Stimulated activated CD8-positive, alpha-beta memory T cell treated with anti-CD3 and anti-CD28 coated beads, Interleukin-4, amount 100 ng/mL, for 24 hours (primary cell): ENCODE measurements at regions not wholly inside any gene's neighbourhood (a gene's known extent, or its start where the extent isn't known, plus 50 kb on each side); places are given as distances from the start of the nearest gene placed in this dataset.

ENCODE experiments used
- DNase-seq: peaks from one replicate; pipeline ENCODE4 v3.0.0-alpha.2; 2020; ENCODE audit warnings: low read depth

DNA sequence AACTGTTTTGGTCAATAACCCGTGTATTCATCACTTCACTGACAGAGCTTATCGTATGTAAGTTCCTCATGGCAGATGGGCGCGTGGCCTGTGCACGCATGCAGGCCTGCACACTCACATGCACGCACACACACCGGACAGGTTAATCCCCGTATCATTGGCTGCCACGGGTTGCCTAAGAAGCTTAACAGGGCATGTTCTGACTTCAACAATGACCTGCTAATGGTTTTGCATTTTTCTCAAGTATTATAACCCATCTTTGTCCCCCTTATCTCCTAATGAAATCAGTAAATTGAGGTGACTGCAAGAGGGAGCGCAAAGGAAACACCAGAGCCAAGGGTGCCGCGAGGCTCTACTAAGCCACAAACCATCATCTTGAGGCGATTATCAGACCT is 399.0 kb upstream of the ID2 start:
- no peak for DNase-seq

DNA sequence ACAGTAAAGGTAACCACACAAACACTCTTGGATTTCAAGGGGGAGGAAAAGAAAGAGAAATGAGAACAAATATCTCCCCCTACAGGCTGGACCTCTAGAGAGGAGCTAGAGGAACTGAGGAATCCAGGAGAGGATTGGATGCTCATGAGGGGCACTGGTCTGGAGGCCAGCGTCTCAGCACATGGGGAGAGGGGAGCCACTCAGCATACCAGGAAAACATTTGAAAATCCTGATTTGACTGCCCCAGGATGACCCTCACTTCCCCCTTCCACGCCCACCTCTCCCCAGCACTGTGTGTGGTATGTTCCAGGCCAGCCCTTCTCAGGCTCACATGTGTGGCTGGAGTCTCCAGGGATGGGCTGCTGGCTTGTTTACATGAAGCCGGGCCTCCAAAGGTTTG is 396.8 kb upstream of the ID2 start:
- no peak for DNase-seq

DNA sequence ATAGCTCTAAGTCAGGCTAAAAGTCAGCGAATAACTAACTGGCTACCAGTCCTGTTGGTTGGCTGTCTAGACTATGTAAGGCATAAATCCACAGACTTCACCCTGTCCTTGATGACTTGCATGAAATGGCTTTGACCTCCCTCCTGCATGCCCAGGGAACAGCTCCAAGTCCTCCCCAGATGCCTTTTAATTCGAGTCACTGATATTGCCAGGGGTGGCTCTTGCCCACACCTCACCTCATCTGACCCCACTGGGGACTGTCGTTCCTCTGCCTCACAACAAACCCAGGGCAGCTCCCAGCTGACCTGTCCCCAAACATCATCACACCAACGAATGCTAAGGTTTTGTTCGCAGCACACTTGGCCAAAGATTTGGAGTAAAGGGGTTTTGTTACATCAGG is 396.0 kb upstream of the ID2 start:
- DNase-seq = no peak

DNA sequence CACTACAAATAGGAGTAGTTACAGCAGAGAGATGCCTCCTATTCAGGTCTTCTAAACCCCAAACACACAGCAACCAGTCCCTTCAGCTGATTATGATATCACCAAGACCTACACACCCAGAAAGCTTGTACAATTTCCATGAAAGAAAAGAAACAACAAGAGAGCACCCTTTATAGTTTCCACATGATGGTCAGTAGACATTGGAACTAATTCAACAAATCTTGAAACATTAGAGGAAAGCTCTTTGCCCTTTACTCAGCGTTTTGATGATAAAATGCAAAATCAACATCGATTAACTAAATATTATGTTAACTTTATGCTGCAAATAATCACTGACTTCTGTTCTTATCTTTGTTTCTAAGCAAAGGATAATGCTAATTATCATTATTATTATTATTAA is 393.6 kb upstream of the ID2 start:
- DNase-seq = no peak

DNA sequence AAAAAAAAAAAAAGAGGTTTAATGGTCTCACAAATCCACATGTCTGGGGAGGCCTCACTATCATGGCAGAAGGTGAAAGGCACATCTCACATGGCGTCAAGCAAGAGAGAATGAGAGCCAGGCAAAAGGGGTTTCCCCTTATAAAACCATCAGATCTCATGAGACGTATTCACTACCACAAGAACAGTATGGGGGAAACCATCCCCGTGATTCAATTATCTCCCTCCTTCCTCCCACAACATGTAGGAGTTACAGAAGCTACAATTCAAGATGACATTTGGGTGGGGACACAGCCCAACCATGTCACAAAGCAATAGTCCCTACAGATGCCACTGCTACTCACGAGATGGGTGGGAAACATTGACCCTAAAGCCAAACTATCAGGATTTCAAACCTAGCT is 392.7 kb upstream of the ID2 start:
- no peak for DNase-seq

DNA sequence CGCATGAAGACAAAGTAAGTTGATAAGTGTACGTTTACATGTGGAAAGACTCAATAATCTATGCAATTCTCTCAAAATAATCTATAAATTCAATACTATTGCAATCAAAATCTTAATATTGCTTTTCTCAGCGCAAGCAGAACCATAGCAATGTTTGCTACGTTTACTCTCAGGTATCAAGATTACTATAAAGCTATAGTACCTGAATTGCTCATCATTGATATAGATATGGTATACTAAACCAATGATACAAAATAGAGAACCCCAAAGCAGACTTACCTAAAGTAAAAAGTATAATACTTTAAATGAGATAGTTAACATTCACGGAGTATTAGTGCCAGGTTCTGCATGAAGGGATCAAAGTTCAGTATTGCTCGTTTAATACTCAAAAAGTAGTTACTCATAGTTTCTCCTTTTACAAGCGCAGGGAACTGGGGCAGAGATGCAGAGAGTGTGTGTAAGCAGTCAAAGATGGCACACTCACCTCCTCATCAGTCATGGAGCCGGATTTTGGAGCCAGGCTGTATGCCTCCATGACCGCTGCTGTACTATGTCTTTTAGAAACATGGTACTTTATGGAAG is 391.0 kb upstream of the ID2 start:
- no peak for DNase-seq

DNA sequence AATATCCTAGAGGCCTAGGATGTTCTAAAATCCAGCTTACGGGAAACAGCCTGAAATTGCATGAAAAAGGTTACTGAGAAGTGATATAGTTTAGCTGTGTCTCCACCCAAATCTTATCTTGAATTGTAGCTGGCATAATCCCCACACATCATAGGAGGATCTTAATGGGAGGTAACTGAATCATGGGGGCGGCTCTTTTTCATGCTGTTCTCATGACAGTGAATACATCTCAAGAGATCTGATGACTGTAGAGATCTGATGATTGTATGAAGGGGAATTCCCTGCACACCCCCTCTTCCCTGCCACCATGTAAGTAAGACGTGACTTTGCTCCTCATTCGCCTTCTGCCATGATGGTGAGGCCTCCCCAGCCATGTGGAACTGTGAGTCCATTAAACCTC is 385.6 kb upstream of the ID2 start:
- no peak for DNase-seq

DNA sequence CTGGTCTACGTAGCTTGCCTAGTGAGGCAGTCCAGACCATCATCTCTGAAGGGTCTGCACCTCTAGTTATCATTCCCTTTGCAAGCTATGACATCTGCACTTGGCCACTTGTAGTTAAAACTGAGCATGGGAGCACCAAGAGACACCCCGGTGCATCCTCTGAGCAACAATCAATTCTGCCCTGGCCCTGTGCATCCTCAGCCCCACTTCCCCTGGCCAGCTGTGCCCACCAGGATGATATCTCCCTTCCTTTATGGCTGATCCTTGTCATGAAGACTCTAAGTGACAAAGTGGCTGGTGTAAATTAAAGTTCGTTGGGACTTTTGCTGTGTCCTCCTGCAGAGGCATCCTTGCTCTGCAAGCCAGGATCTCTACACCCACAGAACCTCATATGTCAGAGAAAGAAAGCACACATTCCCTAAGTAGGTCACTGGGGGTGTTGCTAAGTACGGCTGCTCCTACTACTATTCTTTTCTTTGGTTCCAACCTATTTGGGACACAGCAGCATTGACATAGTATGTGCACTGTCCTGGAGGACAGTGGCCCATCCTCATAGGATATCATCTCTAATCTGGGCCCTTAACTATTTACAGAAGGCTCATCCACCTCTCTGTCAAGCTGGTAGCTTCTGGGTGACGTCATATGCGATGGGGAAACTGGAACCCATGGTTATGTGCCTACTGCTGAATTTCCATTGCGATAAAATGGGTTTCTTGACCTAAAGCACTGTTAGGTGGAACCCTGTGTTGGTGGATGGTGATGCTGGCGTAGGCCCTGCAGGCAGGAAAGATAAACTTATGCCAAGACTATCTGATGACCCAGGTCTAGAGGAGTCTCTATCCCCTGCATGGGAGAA is 384.3 kb upstream of the ID2 start:
- no peak for DNase-seq

DNA sequence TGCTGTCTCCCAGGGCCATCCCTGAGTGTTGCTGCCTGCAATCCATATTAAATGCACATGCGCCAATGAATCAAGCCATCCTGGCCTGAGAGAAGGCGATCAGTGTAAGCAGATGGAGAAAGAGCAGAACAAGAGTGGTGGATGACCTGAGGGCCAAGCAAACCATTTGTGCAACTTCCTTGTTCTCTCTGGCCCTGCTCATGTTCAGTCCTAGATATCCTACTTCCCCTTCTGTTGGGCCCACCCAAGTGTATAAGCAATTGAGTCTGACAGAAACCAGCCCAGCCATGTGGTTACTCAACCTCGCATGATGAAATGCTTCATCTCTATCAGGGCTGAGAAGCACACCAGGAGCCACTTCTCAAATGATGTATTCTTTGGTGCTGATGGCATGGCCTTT is 383.1 kb upstream of the ID2 start:
- no peak for DNase-seq

DNA sequence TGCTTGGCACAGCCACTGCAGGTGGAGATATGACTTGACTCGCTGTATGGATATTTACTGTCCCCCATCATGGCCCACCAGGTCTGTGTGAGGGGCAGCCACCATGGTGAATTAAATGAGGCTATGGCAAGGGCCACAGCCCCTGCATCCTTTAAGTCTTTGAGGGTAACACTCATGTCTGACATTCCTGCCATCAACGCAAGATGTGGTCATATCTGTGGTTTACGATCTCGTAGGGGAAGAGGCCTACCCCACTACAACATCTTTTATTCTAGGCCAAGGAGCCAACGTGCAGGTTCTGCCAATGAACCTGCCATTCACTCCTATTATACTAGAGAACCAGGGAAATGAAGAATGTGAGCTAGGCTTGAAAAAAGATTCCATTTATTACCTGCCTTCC is 381.6 kb upstream of the ID2 start:
- no peak for DNase-seq

DNA sequence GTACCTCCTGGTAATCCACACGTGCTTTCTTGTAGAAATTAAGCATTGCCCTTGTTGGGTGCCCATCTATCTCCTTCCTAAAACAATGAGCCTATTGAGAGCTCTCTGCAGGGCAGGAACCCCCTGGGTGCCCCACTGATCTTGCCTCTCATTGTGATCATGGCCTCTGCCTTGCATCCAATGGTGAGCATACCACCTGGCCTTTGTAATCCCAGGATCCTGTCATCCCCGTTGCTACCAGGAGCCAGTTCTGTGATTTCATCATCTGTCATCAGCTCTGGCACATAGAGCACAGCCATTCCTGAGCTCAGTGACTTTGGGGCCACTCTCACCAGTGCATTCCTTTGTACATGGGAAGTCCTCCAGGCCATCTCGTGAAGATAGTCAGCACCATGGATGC is 381.0 kb upstream of the ID2 start:
- no peak for DNase-seq

DNA sequence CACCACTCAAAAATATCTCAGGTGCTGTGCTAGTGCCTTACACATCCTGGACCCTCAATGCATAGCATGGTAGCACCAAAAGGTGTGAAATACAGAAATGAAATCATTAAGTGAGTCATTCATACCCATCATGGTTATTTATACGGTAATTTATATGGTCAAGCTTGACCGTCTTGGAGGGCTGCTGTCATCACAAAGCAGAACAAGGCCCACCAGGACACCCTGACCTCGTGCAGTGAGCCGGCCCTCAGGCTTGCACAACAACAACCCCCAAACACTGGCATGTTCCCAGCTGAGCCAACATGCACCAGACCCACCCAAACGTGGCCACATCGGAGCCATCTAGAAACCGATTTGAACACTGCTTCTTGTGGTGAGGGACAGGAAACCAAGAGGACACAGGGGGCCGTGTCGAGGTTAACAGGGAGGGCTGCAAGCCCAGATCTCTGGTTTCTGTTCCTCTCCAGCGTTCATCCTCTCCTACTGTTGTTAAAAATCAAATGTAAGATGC is 378.5 kb upstream of the ID2 start:
- DNase-seq = peak; percentile 60

DNA sequence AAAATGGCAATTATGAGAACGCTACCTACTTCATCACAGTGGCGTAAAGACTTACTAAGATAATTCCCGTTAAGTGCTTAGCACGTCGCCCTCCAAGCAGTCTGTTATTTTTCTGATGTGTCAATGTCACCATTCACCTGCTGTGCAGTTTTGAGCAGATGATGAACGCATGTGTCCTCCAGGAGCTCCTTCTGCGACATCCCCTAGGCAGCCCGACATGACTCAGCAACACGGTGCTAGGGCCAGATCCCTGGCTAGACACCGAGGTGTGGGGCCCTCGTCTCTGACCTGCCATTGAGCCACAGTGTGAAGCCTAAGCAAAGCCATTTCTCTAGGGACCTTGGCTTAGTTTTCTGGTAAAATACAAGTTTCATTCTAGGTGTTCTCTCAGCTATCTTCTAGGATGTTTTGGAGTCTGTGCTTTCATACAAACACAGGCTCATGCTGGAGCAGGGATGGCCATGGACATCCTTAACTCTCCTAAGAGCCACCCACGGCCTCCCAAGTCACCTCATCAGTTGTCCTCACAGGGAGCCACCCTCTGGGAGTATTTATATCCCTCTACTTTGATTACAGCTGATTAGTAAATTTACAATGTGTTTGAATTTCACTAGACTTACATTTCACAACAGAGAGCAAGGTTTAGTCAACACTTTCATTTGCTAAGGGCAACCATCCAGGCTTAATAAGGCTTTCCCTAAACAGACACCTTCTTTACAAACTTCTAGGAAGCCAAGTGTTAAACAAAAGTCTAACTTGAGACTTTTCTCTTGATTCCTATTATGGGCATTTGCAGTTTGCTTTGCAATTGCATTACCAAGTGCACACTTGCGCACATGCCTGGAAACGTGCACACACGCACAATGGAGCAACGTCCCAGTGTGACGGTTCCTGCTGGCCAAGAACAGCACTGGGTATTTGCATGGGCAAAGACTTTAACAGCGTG is 376.8 kb upstream of the ID2 start:
- DNase-seq = no peak

DNA sequence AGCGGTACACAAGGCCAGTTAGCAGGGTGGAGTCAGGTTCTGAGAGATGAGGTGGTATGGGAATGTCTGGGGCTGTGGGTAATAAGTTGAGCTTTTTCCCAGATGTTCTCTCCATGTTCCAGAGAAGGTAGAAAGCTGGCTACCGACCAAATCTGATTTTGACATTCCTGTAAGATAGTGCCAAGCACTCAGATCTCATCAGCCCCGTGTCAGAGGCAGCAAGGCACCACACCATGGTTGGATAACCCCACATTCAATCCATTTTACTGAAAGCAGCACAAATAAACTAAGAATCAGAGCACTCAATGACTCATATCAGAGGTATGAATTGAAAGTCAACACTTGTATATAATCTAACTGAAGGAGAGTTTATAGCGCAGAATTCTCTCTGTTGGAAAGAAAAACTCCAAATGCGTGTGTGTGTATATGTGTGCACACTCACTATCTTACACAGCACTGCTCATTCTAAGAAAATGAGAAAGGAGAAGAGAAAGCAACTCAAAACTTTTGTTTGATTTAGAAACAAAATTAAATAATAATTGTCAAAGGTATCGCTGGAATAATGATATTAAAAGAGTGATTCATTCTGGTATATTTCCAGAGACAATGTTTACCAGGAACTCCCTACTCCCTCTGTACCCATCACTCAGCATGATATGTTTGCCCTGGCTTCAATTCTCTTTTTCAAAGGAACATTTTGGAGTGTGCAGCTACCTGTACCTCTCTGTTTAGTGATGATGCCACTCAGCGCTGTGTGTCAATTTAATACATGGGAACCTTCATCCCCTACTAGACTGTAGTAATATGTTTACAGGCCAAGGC is 375.1 kb upstream of the ID2 start:
- no peak for DNase-seq

DNA sequence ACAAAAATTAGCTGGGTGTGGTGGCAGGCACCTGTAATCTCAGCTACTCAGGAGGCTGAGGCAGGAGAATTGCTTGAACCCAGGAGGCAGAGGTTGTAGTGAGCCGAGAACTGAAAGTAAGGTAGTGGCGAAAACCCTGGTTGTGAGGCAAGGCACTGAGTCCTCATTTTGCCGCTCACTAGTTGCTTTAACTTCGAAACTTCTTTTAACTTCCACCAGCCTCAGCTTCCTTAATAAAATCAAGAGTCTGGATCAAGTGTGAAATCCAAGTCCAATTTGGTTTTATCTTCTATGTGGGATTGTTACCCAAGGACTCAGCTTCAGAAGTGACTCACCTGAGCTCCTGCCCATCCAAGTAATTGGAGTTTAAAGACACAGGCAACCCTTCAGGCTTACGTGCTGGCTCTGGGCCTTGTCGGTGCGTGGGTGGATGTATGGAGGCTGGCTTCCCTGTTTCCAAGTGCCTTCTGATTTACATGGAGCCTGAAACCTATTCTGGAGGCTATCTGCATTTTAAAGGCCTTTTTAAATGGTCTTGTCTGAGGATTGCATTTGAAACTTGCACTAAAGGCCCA is 374.2 kb upstream of the ID2 start:
- DNase-seq = no peak

DNA sequence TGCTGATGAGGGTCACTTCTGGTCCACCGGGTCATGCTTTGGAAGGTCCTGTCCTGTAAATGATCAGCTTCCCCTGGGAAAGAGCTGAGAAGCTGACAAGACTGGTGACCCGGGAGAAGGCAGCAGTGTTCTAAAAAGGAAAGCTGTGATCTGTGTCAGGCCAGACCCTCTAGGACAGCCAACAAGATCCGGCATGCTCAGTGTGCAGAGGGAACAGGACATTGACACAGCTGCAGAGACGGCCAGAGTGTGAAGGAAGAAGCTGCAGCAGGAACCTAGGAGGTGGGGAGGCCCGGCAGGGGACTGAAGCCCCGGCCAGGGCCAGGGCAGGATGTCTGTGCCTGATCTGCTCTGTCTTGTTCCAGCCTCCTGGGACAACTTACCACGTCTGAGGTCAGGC is 372.7 kb upstream of the ID2 start:
- no peak for DNase-seq

DNA sequence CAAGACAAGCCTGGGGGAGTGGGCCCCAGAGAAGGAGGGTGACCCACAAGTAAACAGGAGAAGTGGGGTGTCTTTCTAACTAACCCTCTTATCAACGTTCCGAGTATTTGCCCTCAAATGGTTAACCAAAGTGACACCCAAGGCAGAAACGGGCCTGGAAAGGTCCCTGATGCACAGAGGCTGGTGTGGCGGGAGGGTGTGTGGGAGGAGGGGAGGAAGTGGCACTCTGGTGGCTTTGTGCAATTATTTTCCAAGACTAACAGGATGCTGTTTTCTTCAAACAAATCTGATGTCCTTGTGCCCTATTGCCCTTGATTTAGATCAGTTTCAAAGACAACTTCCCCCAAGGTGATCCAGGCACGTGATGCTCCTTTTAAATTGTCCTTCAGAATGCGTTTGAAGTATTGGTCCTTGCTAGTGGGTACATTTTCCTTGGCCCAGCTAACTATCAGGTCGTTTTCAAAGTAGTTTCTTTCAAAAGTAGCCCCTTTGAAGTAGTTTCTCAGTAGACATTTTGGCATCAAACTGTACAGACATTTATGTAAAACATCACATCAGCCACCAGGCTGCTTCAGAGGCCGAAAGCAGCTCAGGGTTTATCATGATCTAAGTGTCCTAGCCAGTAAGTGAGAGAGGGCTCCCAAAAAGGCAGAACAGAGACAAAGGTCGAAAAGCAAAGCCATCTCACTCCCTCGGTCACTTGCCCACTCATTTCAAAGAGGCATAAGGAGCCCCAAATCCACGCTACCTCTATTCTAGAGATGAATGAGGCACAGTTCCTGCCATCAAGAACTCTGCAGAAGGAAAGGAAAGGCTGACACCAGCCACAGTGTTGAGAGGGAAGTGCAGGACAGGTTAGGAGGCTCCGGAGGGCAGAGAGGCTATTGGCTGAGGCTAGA is 371.1 kb upstream of the ID2 start:
- peak; percentile 40 for DNase-seq

DNA sequence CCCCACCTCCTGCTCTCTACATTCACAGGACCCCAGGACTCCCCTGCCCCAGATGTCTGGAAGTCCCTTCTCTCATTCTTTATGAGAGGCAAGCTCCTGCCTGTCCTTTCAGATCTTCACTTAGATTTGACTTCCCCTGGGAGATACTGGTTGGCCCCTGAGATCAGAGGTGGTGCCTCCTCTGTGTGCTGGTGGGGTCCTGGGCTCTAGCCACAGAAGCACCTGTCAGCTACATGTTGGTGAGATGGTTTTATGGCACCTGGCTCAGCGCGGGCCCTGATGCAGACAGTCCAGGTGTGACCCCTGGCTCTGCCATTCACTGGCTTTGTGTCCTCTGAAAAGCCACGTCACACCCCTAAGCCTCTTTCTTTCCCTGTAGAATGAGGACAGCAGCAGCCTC is 369.6 kb upstream of the ID2 start:
- no peak for DNase-seq

DNA sequence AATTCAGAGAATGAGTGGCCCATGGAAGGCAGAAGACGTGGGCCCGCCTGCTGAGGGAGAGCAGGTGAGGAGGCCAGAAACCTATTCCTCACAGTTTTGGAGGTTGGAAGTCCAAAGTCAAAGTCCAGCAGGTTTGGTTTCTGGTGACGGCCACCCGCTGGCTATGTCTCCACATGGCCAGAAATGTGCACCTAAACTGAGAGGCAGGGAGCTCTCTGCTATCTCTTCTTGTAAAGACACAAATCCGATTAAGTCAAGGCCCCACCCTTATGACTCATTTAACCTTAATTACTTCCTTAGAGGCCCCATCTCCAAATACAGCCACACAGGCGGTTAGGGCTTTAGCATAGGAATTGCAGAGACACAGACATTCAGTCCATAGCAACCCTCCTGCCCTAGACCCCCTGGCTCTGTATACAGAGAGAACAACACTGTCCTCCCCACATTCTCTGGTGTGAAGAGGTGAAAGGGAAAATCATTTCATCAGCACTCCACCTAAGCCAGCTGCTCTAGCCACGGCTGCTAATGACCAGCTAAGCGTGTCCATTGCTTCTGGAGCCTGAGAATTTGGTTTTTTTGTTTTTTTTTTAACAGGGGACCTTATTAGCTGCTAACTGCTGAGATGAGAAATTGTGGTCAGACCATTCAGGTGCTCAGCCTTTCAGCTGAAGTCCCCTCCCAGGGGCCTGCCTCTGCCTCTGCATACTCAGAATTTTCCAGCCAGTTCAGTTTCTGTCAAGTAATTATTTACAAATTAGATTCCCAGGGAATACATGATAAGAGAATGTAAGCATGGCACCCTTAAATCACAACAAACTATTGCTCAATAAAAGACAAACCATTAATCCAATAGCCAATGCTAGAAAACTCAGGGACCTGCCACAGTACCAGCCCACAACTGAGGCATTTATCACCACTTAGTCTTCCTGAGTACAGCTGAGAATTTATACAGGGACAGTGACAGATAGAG is 368.7 kb upstream of the ID2 start:
- no peak for DNase-seq
